K562 (cell line): ENCODE measurements at regions not wholly inside any gene's neighbourhood (a gene's known extent, or its start where the extent isn't known, plus 50 kb on each side); places are given as distances from the start of the nearest gene placed in this dataset.

Experiments
- ATAC-seq: fragments of 200-7000 bp; cut with Tn5 transposase; 3 replicates; pipeline ENCODE4 v1.9.1; 2020; ENCODE audit warnings: moderate library complexity
- BruUV-seq: library from RNA; stranded (reverse); fragments of 400-500 nt; replicated peaks from 2 replicates; lab custom pipeline; 2021; lab: Mats Ljungman, UMichigan
- CTCF ChIA-PET: fragments of 300-600 bp; formaldehyde crosslinking; extraction: SDS; loops from one replicate; lab custom pipeline; 2021; ENCODE audit warnings: low intra/inter-chr PET ratio; lab: Yijun Ruan, JAX
- POLR2A ChIA-PET: fragments of 300-600, 350-650 bp; sonication (Branson Sonifier 250); formaldehyde crosslinking; extraction: SDS; loops from one replicate; lab custom pipeline; 2021; ENCODE audit warnings: antibody characterized with exemption, inconsistent platforms; lab: Yijun Ruan, JAX
- DNase-seq, 4 experiments: peaks; one replicate each; pipeline versions ENCODE4 v3.0.0 to v3.0.0-alpha.2; 2011 to 2018; ENCODE audit warnings: low spot score in 3 of 4, mixed read lengths in 3 of 4; ENCODE audit errors: extremely low read depth in 1 of 4
- FAIRE-seq: peaks from 2 replicates; lab custom pipeline; 2011; peaks lifted over from hg19 to GRCh38; lab: Jason Lieb, UNC
- H2AFZ ChIP-seq: 2 replicates; pipeline ENCODE4 v1.6.0; 2011; ENCODE audit warnings: low read depth, low read length, control low read depth, inconsistent platforms
- H3K27ac ChIP-seq: fragments of 200-600 bp; 3 replicates; pipeline ENCODE4 v1.8.0; 2011; ENCODE audit warnings: low read depth, mild to moderate bottlenecking, control low read depth, inconsistent platforms, low read length, moderate library complexity, mixed read lengths; ENCODE audit errors: extremely low read depth
- H3K27me3 ChIP-seq, 2 experiments: fragments of 300-600 bp in 1 of 2; 2 replicates in 1 of 2; 3 replicates in 1 of 2; pipeline versions ENCODE4 v1.6.0 to v1.8.0; 2011; ENCODE audit warnings: inconsistent platforms in 2 of 2, low read length in 2 of 2, mild to moderate bottlenecking in 1 of 2, mixed read lengths in 1 of 2, moderate library complexity in 1 of 2; ENCODE audit not compliant: control insufficient read depth in 2 of 2, insufficient read depth in 2 of 2
- H3K36me3 ChIP-seq: fragments of 300-600 bp; 3 replicates; pipeline ENCODE4 v1.8.0; 2011; ENCODE audit warnings: mild to moderate bottlenecking, low read length, inconsistent platforms; ENCODE audit not compliant: control insufficient read depth, insufficient read depth
- H3K4me1 ChIP-seq, 2 experiments: fragments of 200-600 bp in 1 of 2; replicated peaks in 1 of 2; 2 replicates in 1 of 2; 3 replicates in 1 of 2; pipeline versions ENCODE4 v1.5.1 to v1.8.0; 2011; ENCODE audit warnings: inconsistent platforms in 2 of 2, low read length in 2 of 2, mild to moderate bottlenecking in 1 of 2, mixed read lengths in 1 of 2, moderate library complexity in 1 of 2; ENCODE audit not compliant: control insufficient read depth in 2 of 2, insufficient read depth in 2 of 2
- H3K4me2 ChIP-seq: 2 replicates; pipeline ENCODE4 v1.6.1; 2011; ENCODE audit warnings: low read length, control low read depth, inconsistent platforms, mixed read lengths; ENCODE audit not compliant: insufficient read depth
- H3K4me3 ChIP-seq: fragments of 200-600 bp; sonication (generic), shearing (Covaris generic); 2 replicates; pipeline ENCODE4 v1.5.1; 2016; ENCODE audit warnings: control low read depth, inconsistent platforms
- H3K79me2 ChIP-seq: fragments of 200-600 bp; 3 replicates; pipeline ENCODE4 v1.8.0; 2011; ENCODE audit warnings: low read length, inconsistent platforms; ENCODE audit not compliant: control insufficient read depth, insufficient read depth
- H3K9ac ChIP-seq, 2 experiments: 2 replicates each; pipeline versions ENCODE4 v1.6.0 to v1.6.1; 2011; ENCODE audit warnings: low read depth in 2 of 2, low read length in 2 of 2, control low read depth in 1 of 2, inconsistent platforms in 1 of 2, mild to moderate bottlenecking in 1 of 2, mixed read lengths in 1 of 2; ENCODE audit not compliant: insufficient read depth in 1 of 2
- H3K9me1 ChIP-seq: one replicate; pipeline ENCODE4 v1.6.0; 2011; ENCODE audit warnings: inconsistent platforms, mild to moderate bottlenecking, low read length, moderate library complexity; ENCODE audit not compliant: control insufficient read depth, insufficient read depth
- H3K9me3 ChIP-seq: replicated peaks from 2 replicates; pipeline ENCODE4 v1.5.1; 2011; ENCODE audit warnings: low read depth, low read length, inconsistent platforms; ENCODE audit not compliant: control insufficient read depth, insufficient read depth
- H4K20me1 ChIP-seq: replicated peaks from 2 replicates; pipeline ENCODE4 v1.6.1; 2011; ENCODE audit warnings: low read length, inconsistent platforms, mixed read lengths; ENCODE audit not compliant: control insufficient read depth, insufficient read depth
- CXXC5 ChIP-seq: fragments of 250-450 bp; sonication (Bioruptor Pico); IDR thresholded peaks from 2 replicates; pipeline ENCODE4 v1.8.0; 2022; ENCODE audit warnings: inconsistent platforms, mild to moderate bottlenecking, moderate library complexity
- ELF2 ChIP-seq: fragments of 250-450 bp; sonication (Bioruptor Pico); IDR thresholded peaks from 2 replicates; pipeline ENCODE4 v1.5.0; 2021; ENCODE audit warnings: mild to moderate bottlenecking
- GABPB2 ChIP-seq: fragments of 250-450 bp; sonication (Bioruptor Pico); conservative IDR thresholded peaks from 2 replicates; pipeline ENCODE4 v1.5.1; 2021; ENCODE audit warnings: mild to moderate bottlenecking
- HDAC1 ChIP-seq, 2 experiments: fragments of 450-650 bp; IDR thresholded peaks; 2 replicates each; pipeline ENCODE4 v1.6.1; 2016 to 2017; ENCODE audit warnings: inconsistent platforms in 1 of 2, mild to moderate bottlenecking in 1 of 2, moderate library complexity in 1 of 2
- LEF1 ChIP-seq: fragments of 450-650 bp; IDR thresholded peaks from 2 replicates; pipeline ENCODE4 v1.6.1; 2016; ENCODE audit warnings: mild to moderate bottlenecking
- NR2C1 ChIP-seq, 2 experiments: fragments of 450-650 bp; IDR thresholded peaks; 2 replicates each; pipeline ENCODE4 v1.6.1; 2017; ENCODE audit warnings: mild to moderate bottlenecking in 2 of 2, antibody characterized with exemption in 1 of 2, inconsistent platforms in 1 of 2, missing compliant biosample characterization in 1 of 2, missing genetic modification characterization in 1 of 2
- POLR2B ChIP-seq: fragments of 450-650 bp; IDR thresholded peaks from 2 replicates; pipeline ENCODE4 v1.6.1; 2018; ENCODE audit warnings: low read depth; ENCODE audit not compliant: partially characterized antibody
- RBM14 ChIP-seq: fragments of 200-400 bp; formaldehyde crosslinking; IDR thresholded peaks from 2 replicates; pipeline ENCODE4 v1.6.1; 2018; ENCODE audit warnings: low read depth, mild to moderate bottlenecking, low read length, moderate library complexity, borderline replicate concordance; ENCODE audit not compliant: insufficient read depth
- RERE ChIP-seq: sonication (generic); formaldehyde crosslinking; IDR thresholded peaks from 2 replicates; pipeline ENCODE4 v1.8.0; 2023; ENCODE audit warnings: missing genetic modification reagents, mild to moderate bottlenecking, borderline replicate concordance
- SMARCC2 ChIP-seq: fragments of 450-650 bp; IDR thresholded peaks from 2 replicates; pipeline ENCODE4 v1.6.1; 2017; ENCODE audit warnings: antibody characterized with exemption, moderate library complexity, mild to moderate bottlenecking, low read depth
- SRSF7 ChIP-seq: fragments of 200-400 bp; formaldehyde crosslinking; optimal IDR thresholded peaks from 2 replicates; pipeline ENCODE3; 2017; ENCODE audit warnings: mild to moderate bottlenecking, low read depth, low read length
- YY1 ChIP-seq, 3 experiments: IDR thresholded peaks; 2 replicates each; pipeline ENCODE4 v1.6.1; 2011; ENCODE audit warnings: low read length in 2 of 3, mild to moderate bottlenecking in 2 of 3, moderate library complexity in 2 of 3, borderline replicate concordance in 1 of 3, control low read depth in 1 of 3, low read depth in 1 of 3; ENCODE audit not compliant: insufficient read depth in 3 of 3, insufficient replicate concordance in 2 of 3, control insufficient read depth in 1 of 3, insufficient read length in 1 of 3; ENCODE audit errors: extremely low read depth in 1 of 3
- ZBTB7A ChIP-seq: IDR thresholded peaks from 2 replicates; pipeline ENCODE4 v1.6.1; 2011; ENCODE audit warnings: low read depth, mild to moderate bottlenecking, low read length, moderate library complexity, borderline replicate concordance; ENCODE audit not compliant: control insufficient read depth
- ZNF431 ChIP-seq: sonication (generic); formaldehyde crosslinking; IDR thresholded peaks from 2 replicates; pipeline ENCODE4 v1.8.0; 2022; ENCODE audit warnings: mild to moderate bottlenecking, missing genetic modification reagents
- ZNF445 ChIP-seq: fragments of 250-450 bp; sonication (Bioruptor Pico); IDR thresholded peaks from 2 replicates; pipeline ENCODE4 v1.4.0; 2020; ENCODE audit warnings: low read depth, mild to moderate bottlenecking, moderate library complexity
- WGBS: fragments of 100-300 bp; shearing (Covaris generic); methylation state at CpG from one replicate; pipeline ENCODE4 v1.1.6; 2016; ENCODE audit warnings: low coverage, mixed read lengths; ENCODE audit not compliant: insufficient coverage; ENCODE audit errors: missing lambda C conversion rate; 5-methylcytosine and 5-hydroxymethylcytosine counted together
- in situ Hi-C: fragments of 300-500 bp; cut with MboI; formaldehyde crosslinking; loops from 4 replicates; pipeline ENCODE4 v1.15.0; 2018; ENCODE audit warnings: inconsistent platforms, mixed read lengths
- intact Hi-C: fragments of 100-400 bp; cut with micrococcal nuclease; formaldehyde crosslinking; loops from 2 replicates; pipeline ENCODE4 v1.14.2; 2022
- TF ChIP-seq, protein P1 (sequence below): fragments of 450-650 bp; IDR thresholded peaks from 2 replicates; pipeline ENCODE4 v1.6.1; 2018; ENCODE audit warnings: mild to moderate bottlenecking, low read depth; ENCODE audit not compliant: partially characterized antibody

DNA sequence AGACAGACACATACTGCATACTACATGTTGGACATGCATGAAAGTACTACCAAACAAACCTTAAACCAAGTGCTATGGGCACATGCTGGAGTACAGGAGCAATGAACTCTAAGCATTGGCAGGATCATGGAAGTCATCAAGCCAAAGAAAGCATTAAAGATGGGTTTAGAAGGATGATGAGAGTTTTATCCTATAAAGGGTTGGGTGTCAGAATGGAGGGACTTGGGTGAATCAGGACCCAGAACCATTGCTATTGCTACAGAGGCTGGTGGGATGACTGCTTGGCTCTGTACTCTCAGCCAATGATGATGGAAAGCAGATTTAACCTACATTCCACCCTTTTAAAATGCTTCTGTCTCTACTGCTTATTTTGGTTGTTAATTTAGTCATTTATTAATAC, 233.9 kb upstream of the EDA2R start (continued):
- TF ChIP-seq RERE, result no peak
- no peak for TF ChIP-seq ZNF431
- TF ChIP-seq RBM14, result no peak
- TF ChIP-seq ZBTB7A, result no peak
- no peak for TF ChIP-seq NR2C1 (IDR thresholded peaks at IDR 0.05)
- TF ChIP-seq NR2C1 (tag; IDR thresholded peaks at IDR 0.05), result no peak
- no peak for TF ChIP-seq GABPB2

DNA sequence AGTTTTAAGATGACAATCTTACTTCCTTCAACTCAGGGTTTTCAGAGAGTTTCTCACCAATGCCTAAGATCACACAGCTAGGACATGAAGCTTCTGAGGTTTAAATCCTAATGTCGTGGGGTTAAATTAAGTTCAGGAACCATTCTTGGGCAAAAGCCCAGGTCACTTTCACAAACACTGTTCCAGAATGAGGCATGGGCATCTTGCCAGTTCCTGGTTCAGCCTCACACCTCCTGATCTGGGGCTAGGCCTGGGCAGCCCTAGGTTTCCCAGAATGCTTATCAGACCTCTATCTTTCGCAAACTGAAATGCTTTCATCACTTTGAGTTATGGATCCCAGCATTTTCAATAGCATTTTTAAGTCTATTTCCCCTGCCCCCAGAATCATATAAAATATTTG, 224.8 kb upstream of the EDA2R start:
- 7% methylated on average over 2 of the region's 2 CpGs for WGBS
- Histone ChIP-seq H3K4me2 (no peak overlapping the region), H3K4me3 (no peak overlapping the region), H3K4me1 (no peaks in the 10 kb centered on the region), H3K27me3 (no peaks in the 10 kb centered on the region), H4K20me1 (no peaks in the 10 kb centered on the region), H3K9me3 (no peaks in the 10 kb centered on the region), H3K27ac (no peak overlapping the region), H3K9ac (no peak overlapping the region), H3K79me2 (no peaks in the 10 kb centered on the region), H3K36me3 (no peaks in the 10 kb centered on the region), H2AFZ (no peak overlapping the region), H3K9me1 (no peaks in the 10 kb centered on the region)
- no peak for FAIRE-seq
- intact Hi-C loops (no loop called here), in situ Hi-C loops (no loop called here)
- POLR2A ChIA-PET, result no interaction called here
- ATAC-seq, result no peak
- DNase-seq, result no peak
- BruUV-seq, result no TSS peak
- CTCF ChIA-PET, result no interaction called here
- TF ChIP-seq HDAC1 (IDR thresholded peaks at IDR 0.05) (no peak), SRSF7 (no peak), CXXC5 (no peak), POLR2B (no peak), SMARCC2 (no peak), LEF1 (no peak), YY1 (IDR thresholded peaks at IDR 0.05; ENCODE audit: borderline replicate concordance in 1 of 3, control insufficient read depth in 1 of 3, extremely low read depth in 1 of 3, insufficient read depth in 3 of 3, insufficient read length in 1 of 3, insufficient replicate concordance in 2 of 3, low read depth in 1 of 3, low read length in 2 of 3) (no peak), ZNF445 (CRISPR knock-in tag) (no peak), ELF2 (CRISPR knock-in tag) (no peak)
- TF ChIP-seq, protein P1, sequence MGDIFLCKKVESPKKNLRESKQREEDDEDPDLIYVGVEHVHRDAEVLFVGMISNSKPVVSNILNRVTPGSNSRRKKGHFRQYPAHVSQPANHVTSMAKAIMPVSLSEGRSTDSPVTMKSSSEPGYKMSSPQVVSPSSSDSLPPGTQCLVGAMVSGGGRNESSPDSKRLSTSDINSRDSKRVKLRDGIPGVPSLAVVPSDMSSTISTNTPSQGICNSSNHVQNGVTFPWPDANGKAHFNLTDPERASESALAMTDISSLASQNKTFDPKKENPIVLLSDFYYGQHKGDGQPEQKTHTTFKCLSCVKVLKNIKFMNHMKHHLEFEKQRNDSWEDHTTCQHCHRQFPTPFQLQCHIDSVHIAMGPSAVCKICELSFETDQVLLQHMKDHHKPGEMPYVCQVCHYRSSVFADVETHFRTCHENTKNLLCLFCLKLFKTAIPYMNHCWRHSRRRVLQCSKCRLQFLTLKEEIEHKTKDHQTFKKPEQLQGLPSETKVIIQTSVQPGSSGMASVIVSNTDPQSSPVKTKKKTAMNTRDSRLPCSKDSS, result no peak
